ENCODE measurements at regions not wholly inside any gene's neighbourhood (a gene's known extent, or its start where the extent isn't known, plus 50 kb on each side); places are given as distances from the start of the nearest gene placed in this dataset.

- TF ChIP-seq, protein P1, sequence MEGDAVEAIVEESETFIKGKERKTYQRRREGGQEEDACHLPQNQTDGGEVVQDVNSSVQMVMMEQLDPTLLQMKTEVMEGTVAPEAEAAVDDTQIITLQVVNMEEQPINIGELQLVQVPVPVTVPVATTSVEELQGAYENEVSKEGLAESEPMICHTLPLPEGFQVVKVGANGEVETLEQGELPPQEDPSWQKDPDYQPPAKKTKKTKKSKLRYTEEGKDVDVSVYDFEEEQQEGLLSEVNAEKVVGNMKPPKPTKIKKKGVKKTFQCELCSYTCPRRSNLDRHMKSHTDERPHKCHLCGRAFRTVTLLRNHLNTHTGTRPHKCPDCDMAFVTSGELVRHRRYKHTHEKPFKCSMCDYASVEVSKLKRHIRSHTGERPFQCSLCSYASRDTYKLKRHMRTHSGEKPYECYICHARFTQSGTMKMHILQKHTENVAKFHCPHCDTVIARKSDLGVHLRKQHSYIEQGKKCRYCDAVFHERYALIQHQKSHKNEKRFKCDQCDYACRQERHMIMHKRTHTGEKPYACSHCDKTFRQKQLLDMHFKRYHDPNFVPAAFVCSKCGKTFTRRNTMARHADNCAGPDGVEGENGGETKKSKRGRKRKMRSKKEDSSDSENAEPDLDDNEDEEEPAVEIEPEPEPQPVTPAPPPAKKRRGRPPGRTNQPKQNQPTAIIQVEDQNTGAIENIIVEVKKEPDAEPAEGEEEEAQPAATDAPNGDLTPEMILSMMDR (IDR thresholded peaks at IDR 0.05): peak; percentile 84
- no peak for TF ChIP-seq ZFX (IDR thresholded peaks at IDR 0.05; ENCODE audit: borderline replicate concordance)
- H3K27ac ChIP-seq: no peak overlapping the region
Measured at GRCh38 chr5:24110004-24110615, 534.7 kb downstream of the CDH10 start.

DNA sequence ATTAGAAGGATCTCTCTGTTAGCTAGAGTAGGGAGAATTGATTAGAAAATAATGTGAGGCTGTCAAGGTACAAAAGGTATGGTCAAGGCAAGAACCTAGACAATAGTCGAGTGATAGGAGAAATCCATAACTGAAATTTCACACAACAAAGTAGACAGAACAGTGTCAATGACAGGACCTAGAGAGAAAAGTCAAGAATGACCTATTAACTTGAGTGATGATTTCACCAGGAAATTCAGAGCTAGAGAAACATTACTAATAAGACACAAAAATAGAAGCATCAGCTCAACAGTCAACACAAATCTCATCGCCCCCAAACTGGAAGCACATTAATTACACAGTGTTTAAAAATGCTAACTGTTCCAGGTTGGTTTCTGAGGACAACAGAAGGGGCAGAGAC lies 532.4 kb downstream of the CDH10 start:
- no peak overlapping the region for H3K27ac ChIP-seq

DNA sequence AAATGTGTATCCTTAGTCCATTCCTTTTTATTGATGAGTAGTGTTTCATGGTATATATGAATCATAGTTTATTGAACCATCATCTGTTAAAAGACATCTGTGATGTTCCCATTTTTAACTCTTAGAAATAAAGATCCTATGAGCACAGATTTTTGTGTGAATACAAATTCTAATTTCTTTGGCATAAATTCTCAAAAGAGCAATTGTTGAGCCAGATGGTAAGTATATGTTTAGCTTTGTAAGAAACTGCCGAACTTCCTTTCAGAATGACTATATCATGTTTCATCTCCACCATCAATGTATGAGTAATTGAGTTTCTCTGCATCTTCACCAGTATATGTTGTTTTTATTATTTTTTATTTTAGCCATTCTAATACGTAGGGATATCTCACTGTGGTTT lies 526.4 kb downstream of the CDH10 start:
- TF ChIP-seq, protein P1 (IDR thresholded peaks at IDR 0.05): no peak
- no peak for TF ChIP-seq ZFX (IDR thresholded peaks at IDR 0.05; ENCODE audit: borderline replicate concordance)
- H3K27ac ChIP-seq: no peak overlapping the region

More for the DNA sequence above, 532.4 kb downstream of the CDH10 start:
- TF ChIP-seq, protein P1 (IDR thresholded peaks at IDR 0.05): no peak
- no peak for TF ChIP-seq ZFX (IDR thresholded peaks at IDR 0.05; ENCODE audit: borderline replicate concordance)

DNA sequence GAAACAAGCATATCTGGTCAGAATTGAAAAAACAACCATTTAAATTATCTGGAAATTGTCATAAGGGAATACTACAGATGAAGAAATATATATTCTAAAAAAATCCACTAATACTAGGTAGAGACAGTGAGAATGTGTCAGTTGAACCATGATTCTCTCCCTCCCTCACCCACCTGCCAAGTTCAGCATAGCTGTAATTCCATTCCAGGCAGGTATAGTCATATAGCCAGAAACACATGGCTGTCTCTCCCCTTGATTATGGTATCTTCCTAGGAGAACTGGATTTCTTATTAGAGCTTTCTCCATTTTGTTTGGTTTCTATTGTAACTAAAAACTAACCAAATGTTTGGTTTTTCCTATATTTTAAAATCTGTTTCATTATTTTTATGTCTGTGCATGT lies 509.2 kb downstream of the CDH10 start:
- TF ChIP-seq, protein P1 (IDR thresholded peaks at IDR 0.05): no peak
- no peak for TF ChIP-seq ZFX (IDR thresholded peaks at IDR 0.05; ENCODE audit: borderline replicate concordance)
- no peak overlapping the region for H3K27ac ChIP-seq

GRCh38 chr5:24141046-24141445 lies 503.7 kb downstream of the CDH10 start:
- TF ChIP-seq, protein P1 (IDR thresholded peaks at IDR 0.05): no peak
- no peak for TF ChIP-seq ZFX (IDR thresholded peaks at IDR 0.05; ENCODE audit: borderline replicate concordance)
- H3K27ac ChIP-seq: no peak overlapping the region

GRCh38 chr5:24142341-24142740 lies 502.4 kb downstream of the CDH10 start:
- H3K27ac ChIP-seq: no peak overlapping the region
- TF ChIP-seq, protein P1 (IDR thresholded peaks at IDR 0.05): no peak
- TF ChIP-seq ZFX (IDR thresholded peaks at IDR 0.05; ENCODE audit: borderline replicate concordance): no peak

DNA sequence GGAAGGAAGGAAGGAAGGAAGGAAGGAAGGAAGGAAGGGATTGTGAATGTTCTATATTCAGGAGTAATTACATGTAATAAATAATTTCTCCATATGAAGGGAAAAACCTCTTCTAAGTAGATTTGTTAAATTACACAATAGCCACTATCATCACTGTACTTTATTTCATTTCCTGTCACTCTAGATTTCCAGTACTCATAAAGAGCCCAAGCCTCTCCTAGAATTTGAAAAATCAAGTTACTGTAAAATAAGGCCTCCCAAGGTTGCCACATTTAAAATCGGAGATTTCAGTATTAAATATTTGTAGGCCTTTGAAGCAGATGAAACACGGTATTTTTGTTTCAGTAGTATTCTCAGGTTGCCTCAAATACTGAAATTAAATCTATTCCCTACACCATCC lies 499.0 kb downstream of the CDH10 start:
- TF ChIP-seq, protein P1 (IDR thresholded peaks at IDR 0.05): no peak
- TF ChIP-seq ZFX (IDR thresholded peaks at IDR 0.05; ENCODE audit: borderline replicate concordance): no peak
- H3K27ac ChIP-seq: no peak overlapping the region

All from 22Rv1 (cell line).